Neutrophil (primary cell): ENCODE measurements at regions not wholly inside any gene's neighbourhood (a gene's known extent, or its start where the extent isn't known, plus 50 kb on each side); places are given as distances from the start of the nearest gene placed in this dataset.

Experiments used
- H3K27ac ChIP-seq: fragments of 200-600 bp; sonication (generic); 2 replicates; pipeline ENCODE4 v1.5.1; 2016; ENCODE audit warnings: mild to moderate bottlenecking, moderate library complexity
- H3K27me3 ChIP-seq: fragments of 200-600 bp; sonication (generic); 2 replicates; pipeline ENCODE4 v1.6.0; 2016; ENCODE audit warnings: mild to moderate bottlenecking
- H3K36me3 ChIP-seq: fragments of 200-600 bp; sonication (generic); 2 replicates; pipeline ENCODE4 v1.5.1; 2017
- H3K4me1 ChIP-seq, 2 experiments: fragments of 200-600 bp in 1 of 2; sonication (generic) in 1 of 2; 1 replicate in 1 of 2; 2 replicates in 1 of 2; pipeline versions ENCODE4 v1.5.1 to v1.6.1; 2013 to 2016; ENCODE audit warnings: low read depth in 1 of 2, low read length in 1 of 2, mild to moderate bottlenecking in 1 of 2, moderate library complexity in 1 of 2; ENCODE audit not compliant: control insufficient read depth in 1 of 2, insufficient read depth in 1 of 2
- H3K4me3 ChIP-seq, 2 experiments: fragments of 200-600 bp in 1 of 2; sonication (generic) in 1 of 2; 1 replicate in 1 of 2; 2 replicates in 1 of 2; pipeline ENCODE4 v1.5.1; 2013 to 2016; ENCODE audit warnings: low read depth in 1 of 2, low read length in 1 of 2, mild to moderate bottlenecking in 1 of 2, moderate library complexity in 1 of 2
- H3K9me3 ChIP-seq: fragments of 200-600 bp; sonication (generic); 2 replicates; pipeline ENCODE4 v1.5.1; 2016
- CTCF ChIP-seq: fragments of 200-600 bp; sonication (generic); IDR thresholded peaks from 2 replicates; pipeline ENCODE4 v1.5.1; 2016; ENCODE audit warnings: antibody characterized with exemption

- H3K27me3 ChIP-seq: no peaks in the 10 kb centered on the region
- H3K4me1 ChIP-seq: no peaks in the 10 kb centered on the region
- no peak overlapping the region for H3K27ac ChIP-seq
- no peak for TF ChIP-seq CTCF
- peaks cover 89% of the 10 kb centered on the region for H3K36me3 ChIP-seq
- no peaks in the 10 kb centered on the region for H3K9me3 ChIP-seq
- H3K4me3 ChIP-seq: no peak overlapping the region
Observed at GRCh38 chr4:122203407-122203806, 51.3 kb downstream of the BLTP1 start.

GRCh38 chr4:122205687-122206086, 53.6 kb downstream of the BLTP1 start:
- no peaks in the 10 kb centered on the region for H3K9me3 ChIP-seq
- H3K4me3 ChIP-seq: no peak overlapping the region
- TF ChIP-seq CTCF: no peak
- H3K4me1 ChIP-seq: no peaks in the 10 kb centered on the region
- no peak overlapping the region for H3K27ac ChIP-seq
- peaks cover 86% of the 10 kb centered on the region for H3K36me3 ChIP-seq
- H3K27me3 ChIP-seq: no peaks in the 10 kb centered on the region

- H3K9me3 ChIP-seq: no peaks in the 10 kb centered on the region
- H3K27me3 ChIP-seq: no peaks in the 10 kb centered on the region
- H3K4me3 ChIP-seq: no peak overlapping the region
- peaks cover 0 to 12% of the 10 kb centered on the region in 2 experiments for H3K4me1 ChIP-seq
- H3K27ac ChIP-seq: peak overlapping the region; percentile 75
- TF ChIP-seq CTCF: no peak
- H3K36me3 ChIP-seq: peaks cover 49% of the 10 kb centered on the region
Observed at GRCh38 chr4:122212880-122213279, 60.7 kb downstream of the BLTP1 start.

GRCh38 chr4:122218762-122219161, 66.6 kb downstream of the BLTP1 start:
- Histone ChIP-seq H3K4me3 (no peak overlapping the region), H3K9me3 (no peaks in the 10 kb centered on the region), H3K27ac (no peak overlapping the region), H3K27me3 (no peaks in the 10 kb centered on the region), H3K36me3 (peaks cover 59% of the 10 kb centered on the region), H3K4me1 (no peaks in the 10 kb centered on the region)
- TF ChIP-seq CTCF: no peak

- Histone ChIP-seq H3K27me3 (no peaks in the 10 kb centered on the region), H3K27ac (no peak overlapping the region), H3K36me3 (peaks cover 62% of the 10 kb centered on the region), H3K4me1 (no peaks in the 10 kb centered on the region), H3K9me3 (no peaks in the 10 kb centered on the region), H3K4me3 (no peak overlapping the region)
- no peak for TF ChIP-seq CTCF
Observed at GRCh38 chr4:122219356-122219755, 67.2 kb downstream of the BLTP1 start.

GRCh38 chr4:122221322-122221721, 69.2 kb downstream of the BLTP1 start:
- H3K4me3 ChIP-seq: no peak overlapping the region

More at GRCh38 chr4:122221322-122221721, 69.2 kb downstream of the BLTP1 start:
- H3K4me1 ChIP-seq: no peaks in the 10 kb centered on the region
- no peak for TF ChIP-seq CTCF
- no peaks in the 10 kb centered on the region for H3K27me3 ChIP-seq
- no peak overlapping the region for H3K27ac ChIP-seq
- H3K9me3 ChIP-seq: no peaks in the 10 kb centered on the region
- peaks cover 73% of the 10 kb centered on the region for H3K36me3 ChIP-seq
